CD4-positive, alpha-beta T cell treated with Interleukin-6 for 4 hours (primary cell): ENCODE measurements at regions not wholly inside any gene's neighbourhood (a gene's known extent, or its start where the extent isn't known, plus 50 kb on each side); places are given as distances from the start of the nearest gene placed in this dataset.
"Not testable (repeated sequence)": the region's sequence is repeated elsewhere in the genome, so short reads cannot be mapped to it uniquely, and the experiment has no call there.

ENCODE experiments used
- DNase-seq: peaks from one replicate; pipeline ENCODE4 v3.0.0-alpha.2; 2020; ENCODE audit warnings: mixed read lengths

- DNase-seq: no peak
These were observed 817.4 kb downstream of the STIM2 start for GRCh38 chr4:27678027-27678426.

- no peak for DNase-seq
These were observed 824.0 kb downstream of the STIM2 start for GRCh38 chr4:27684610-27685011.

- no peak for DNase-seq
These were observed 824.5 kb downstream of the STIM2 start for GRCh38 chr4:27685091-27685490.

GRCh38 chr4:27685947-27686346 lies 825.3 kb downstream of the STIM2 start:
- DNase-seq: no peak

DNA sequence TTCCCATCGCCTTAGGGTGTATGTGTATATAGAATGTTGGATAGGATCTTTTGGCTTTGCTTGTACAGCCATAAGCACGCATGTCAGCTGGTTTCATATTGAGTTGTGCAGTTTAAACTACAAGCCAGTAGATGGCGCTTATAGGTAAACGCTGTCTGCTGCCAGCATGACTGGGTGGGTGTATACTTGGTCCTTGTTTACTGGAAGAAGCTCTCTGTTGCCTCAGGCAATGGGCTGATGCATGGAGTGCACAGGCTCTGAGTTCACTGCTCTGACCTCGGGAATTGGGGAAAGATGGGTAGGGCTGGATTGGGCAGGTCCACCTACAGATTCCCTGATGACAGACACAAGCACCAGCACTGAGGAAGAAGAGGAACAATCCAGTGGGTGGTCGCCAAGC lies 831.5 kb downstream of the STIM2 start:
- DNase-seq: no peak

- DNase-seq: no peak
These were observed 832.4 kb downstream of the STIM2 start for GRCh38 chr4:27692868-27693634.

GRCh38 chr4:27696257-27696656 lies 835.6 kb downstream of the STIM2 start:
- DNase-seq: not testable (repeated sequence)

DNA sequence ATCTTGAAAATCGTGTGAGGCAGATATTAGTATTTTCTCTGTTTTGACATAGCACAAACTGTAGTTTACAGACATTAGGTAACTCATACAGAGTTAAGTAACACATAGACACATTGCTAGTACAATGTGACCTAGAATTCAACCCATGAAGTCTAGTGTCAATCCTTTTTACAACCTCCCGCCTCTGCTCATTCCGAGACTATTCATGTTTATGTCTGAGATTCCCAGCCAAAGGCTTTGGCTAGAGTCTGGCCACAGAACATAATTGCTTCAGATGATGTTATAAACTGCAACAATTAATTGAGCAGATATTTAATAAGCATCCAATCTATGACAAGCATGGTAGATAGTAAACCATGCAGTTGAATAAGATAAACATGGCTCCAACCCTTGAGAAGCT lies 841.0 kb downstream of the STIM2 start:
- no peak for DNase-seq

- no peak for DNase-seq
These were observed 842.2 kb downstream of the STIM2 start for GRCh38 chr4:27702730-27703431.

GRCh38 chr4:27703771-27704170 lies 843.1 kb downstream of the STIM2 start:
- DNase-seq: no peak

GRCh38 chr4:27711041-27711440 lies 850.4 kb downstream of the STIM2 start:
- no peak for DNase-seq

- no peak for DNase-seq
These were observed 853.4 kb downstream of the STIM2 start for GRCh38 chr4:27714073-27714472.

DNA sequence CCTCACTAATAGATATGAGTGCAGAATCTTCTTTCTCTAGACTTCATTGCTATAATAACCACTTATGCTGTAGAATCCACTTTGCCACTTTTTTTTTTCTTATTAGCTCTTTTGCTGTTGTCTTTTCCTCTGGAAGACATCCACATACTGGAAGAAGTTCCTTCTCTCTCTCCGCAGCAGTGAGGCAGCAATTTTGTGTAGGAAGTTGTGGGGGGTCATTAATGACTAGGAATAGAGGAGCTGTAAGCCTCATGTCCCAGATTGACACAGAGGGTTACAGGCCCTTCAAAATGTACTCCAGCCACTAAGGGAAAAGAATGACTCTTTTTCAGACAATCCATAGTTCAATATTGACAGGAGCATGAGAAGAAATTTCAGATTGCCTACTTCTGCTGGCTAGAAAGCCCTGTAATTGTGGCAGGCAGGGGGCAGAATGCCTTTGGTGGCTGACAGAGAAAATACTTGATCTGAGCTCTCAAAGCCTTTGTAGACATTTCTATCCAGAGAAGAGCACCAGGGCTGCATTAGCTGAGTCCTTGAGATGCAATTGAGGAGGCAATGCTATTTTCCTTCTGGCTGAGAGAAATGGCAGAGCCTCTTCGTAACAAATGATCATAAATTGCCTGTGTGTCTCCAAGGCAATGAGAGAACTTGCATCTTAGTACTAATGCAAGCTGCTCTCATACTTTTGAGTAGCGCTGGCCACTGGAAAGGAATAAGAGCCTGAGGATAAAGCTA lies 856.2 kb downstream of the STIM2 start:
- no peak for DNase-seq

DNA sequence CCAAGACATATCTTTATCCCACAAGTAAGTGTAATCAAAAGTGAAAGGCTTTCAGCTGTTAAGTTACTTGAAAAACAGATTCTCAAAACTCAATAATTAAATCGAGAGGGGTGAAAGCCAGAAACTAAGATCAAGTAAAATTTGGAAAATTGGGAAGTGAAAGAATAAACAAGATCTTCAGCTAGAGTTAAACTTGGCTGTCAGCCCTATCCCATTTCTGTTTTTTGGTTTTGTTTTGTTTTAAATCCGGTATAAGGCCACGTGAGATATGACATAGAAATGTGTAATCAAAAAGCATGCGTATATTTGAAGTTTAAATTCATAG lies 856.8 kb downstream of the STIM2 start:
- no peak for DNase-seq

GRCh38 chr4:27720010-27720766 lies 859.5 kb downstream of the STIM2 start:
- DNase-seq: no peak

GRCh38 chr4:27721193-27721592 lies 860.6 kb downstream of the STIM2 start:
- no peak for DNase-seq

GRCh38 chr4:27728892-27729291 lies 868.3 kb downstream of the STIM2 start:
- no peak for DNase-seq

DNA sequence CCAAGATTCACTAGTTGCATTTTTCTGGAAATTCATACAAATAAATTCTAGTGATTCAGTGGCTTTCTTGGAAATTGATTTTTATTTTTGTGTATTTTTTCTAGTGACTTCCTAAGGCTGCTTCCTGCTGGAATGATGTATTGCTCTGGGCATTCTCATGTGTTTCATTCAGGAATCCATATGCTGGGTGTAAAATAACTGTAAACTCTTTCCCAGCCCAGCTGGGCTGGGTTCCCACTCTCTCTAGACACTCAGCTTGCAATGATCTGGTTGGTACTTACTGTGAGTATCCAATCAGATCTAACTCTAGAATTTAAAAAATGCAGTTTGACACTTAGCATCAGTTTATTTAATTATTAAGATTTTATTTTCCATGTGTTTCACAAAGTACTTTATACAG lies 882.2 kb downstream of the STIM2 start:
- DNase-seq: no peak

GRCh38 chr4:27759611-27760575 lies 899.3 kb downstream of the STIM2 start:
- no peak for DNase-seq

- DNase-seq: no peak
These were observed 903.3 kb downstream of the STIM2 start for GRCh38 chr4:27763830-27764525.

DNA sequence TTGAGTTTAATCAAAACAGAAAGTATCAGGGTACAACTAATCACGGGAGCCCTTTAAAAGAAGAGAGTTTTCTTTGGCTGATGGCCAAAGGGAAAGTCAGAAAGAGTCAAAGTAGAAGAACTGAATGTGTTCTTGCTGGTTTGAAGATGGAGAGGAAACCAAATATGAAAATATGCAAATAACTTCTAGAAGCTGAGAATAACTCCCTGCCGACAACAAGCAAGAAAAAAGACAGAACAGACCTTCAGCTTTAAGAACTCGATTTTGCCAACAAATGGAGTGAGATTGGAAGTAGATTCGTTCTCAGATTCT lies 903.8 kb downstream of the STIM2 start:
- DNase-seq: no peak

DNA sequence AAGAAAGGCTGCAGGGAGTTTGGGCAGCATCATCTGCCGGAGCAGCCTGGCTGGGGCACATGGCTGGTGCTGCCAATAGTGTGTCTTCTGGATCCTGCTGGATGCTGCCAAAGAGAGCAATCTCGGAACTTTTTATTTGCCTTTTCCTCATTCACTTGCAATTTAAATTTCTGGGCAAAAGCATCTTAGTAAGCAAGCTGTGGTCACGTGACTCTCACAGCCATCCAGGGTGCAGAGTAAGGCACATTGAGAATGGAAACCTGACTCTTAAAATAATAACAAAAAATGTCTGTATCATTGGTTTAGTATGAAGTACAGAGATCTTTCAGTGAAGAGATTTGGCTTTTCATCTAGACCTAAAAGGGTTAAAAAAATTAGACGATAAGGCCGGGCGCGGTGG lies 910.3 kb downstream of the STIM2 start:
- DNase-seq: no peak
